DOHH2 (cell line): ENCODE measurements at regions not wholly inside any gene's neighbourhood (a gene's known extent, or its start where the extent isn't known, plus 50 kb on each side); places are given as distances from the start of the nearest gene placed in this dataset.

Experiments used
- H3F3A ChIP-seq: fragments of 200-600 bp; sonication (generic), shearing (Covaris generic); 2 replicates; pipeline ENCODE4 v1.6.0; 2016; ENCODE audit warnings: antibody characterized with exemption, mild to moderate bottlenecking; ENCODE audit not compliant: control insufficient read depth, insufficient read depth
- H3K27ac ChIP-seq: fragments of 200-600 bp; sonication (generic); 2 replicates; pipeline ENCODE4 v1.5.1; 2014; ENCODE audit warnings: low read depth, mild to moderate bottlenecking, low read length, moderate library complexity
- H3K27me3 ChIP-seq: fragments of 200-600 bp; sonication (generic); 2 replicates; pipeline ENCODE4 v1.6.1; 2014; ENCODE audit warnings: mild to moderate bottlenecking, low read length, mixed read lengths; ENCODE audit not compliant: control insufficient read depth
- H3K36me3 ChIP-seq: fragments of 200-600 bp; sonication (generic); 2 replicates; pipeline ENCODE4 v1.6.1; 2014; ENCODE audit warnings: mild to moderate bottlenecking, low read length, moderate library complexity, mixed read lengths; ENCODE audit not compliant: control insufficient read depth
- H3K4me1 ChIP-seq: fragments of 200-600 bp; sonication (generic); 2 replicates; pipeline ENCODE4 v1.6.1; 2014; ENCODE audit warnings: mild to moderate bottlenecking, low read length, mixed read lengths; ENCODE audit not compliant: control insufficient read depth
- H3K4me2 ChIP-seq: fragments of 200-600 bp; sonication (generic); 2 replicates; pipeline ENCODE4 v1.6.0; 2014; ENCODE audit warnings: mild to moderate bottlenecking, low read length, moderate library complexity
- H3K4me3 ChIP-seq: fragments of 200-600 bp; sonication (generic); 2 replicates; pipeline ENCODE4 v1.5.1; 2014; ENCODE audit warnings: mild to moderate bottlenecking, low read length, mixed read lengths
- H3K79me2 ChIP-seq: fragments of 200-600 bp; sonication (generic); 2 replicates; pipeline ENCODE4 v1.6.1; 2014; ENCODE audit warnings: mild to moderate bottlenecking, low read length, mixed read lengths; ENCODE audit not compliant: control insufficient read depth
- H3K9me2 ChIP-seq: fragments of 200-600 bp; sonication (generic); replicated peaks from 2 replicates; pipeline ENCODE4 v1.6.1; 2014; ENCODE audit warnings: mild to moderate bottlenecking, low read length, mixed read lengths; ENCODE audit not compliant: control insufficient read depth
- H3K9me3 ChIP-seq: fragments of 200-600 bp; sonication (generic); 2 replicates; pipeline ENCODE4 v1.6.1; 2014; ENCODE audit warnings: antibody characterized with exemption, low read length, mixed read lengths; ENCODE audit not compliant: control insufficient read depth, insufficient read depth
- H4K20me1 ChIP-seq: fragments of 200-600 bp; sonication (generic); 2 replicates; pipeline ENCODE4 v1.6.0; 2014; ENCODE audit warnings: low read depth, mild to moderate bottlenecking, antibody characterized with exemption, low read length, moderate library complexity; ENCODE audit not compliant: control insufficient read depth, insufficient read depth
- CTCF ChIP-seq: fragments of 200-600 bp; sonication (generic); IDR thresholded peaks from one replicate; pipeline ENCODE4 v1.5.1; 2014; ENCODE audit warnings: antibody characterized with exemption, mild to moderate bottlenecking, low read depth, low read length; ENCODE audit not compliant: poor library complexity, severe bottlenecking
- EZH2phosphoT487 ChIP-seq: fragments of 200-600 bp; sonication (generic); IDR thresholded peaks from 2 replicates; pipeline ENCODE4 v1.6.1; 2017; ENCODE audit warnings: borderline replicate concordance, mild to moderate bottlenecking, antibody characterized with exemption, low read length, moderate library complexity, mixed read lengths

GRCh38 chr12:125696054-125696453 lies 630.8 kb downstream of the AACS start:
- H3K27ac ChIP-seq, result no peak overlapping the region
- H3F3A ChIP-seq, result no peaks in the 10 kb centered on the region
- H3K4me2 ChIP-seq, result no peak overlapping the region
- TF ChIP-seq CTCF (no peak), EZH2phosphoT487 (no peak)
- no peak overlapping the region for H3K4me3 ChIP-seq
- no peaks in the 10 kb centered on the region for H3K27me3 ChIP-seq
- H3K36me3 ChIP-seq, result no peaks in the 10 kb centered on the region
- H4K20me1 ChIP-seq, result no peaks in the 10 kb centered on the region
- no peaks in the 10 kb centered on the region for H3K9me3 ChIP-seq
- no peaks in the 10 kb centered on the region for H3K9me2 ChIP-seq
- H3K79me2 ChIP-seq, result no peaks in the 10 kb centered on the region
- no peaks in the 10 kb centered on the region for H3K4me1 ChIP-seq

GRCh38 chr12:125704803-125705202 lies 639.6 kb downstream of the AACS start:
- TF ChIP-seq EZH2phosphoT487 (no peak), CTCF (no peak)
- Histone ChIP-seq H3K36me3 (no peaks in the 10 kb centered on the region), H3F3A (no peaks in the 10 kb centered on the region), H3K27me3 (no peaks in the 10 kb centered on the region), H3K79me2 (no peaks in the 10 kb centered on the region), H3K9me3 (no peaks in the 10 kb centered on the region), H3K4me1 (no peaks in the 10 kb centered on the region), H3K4me3 (no peak overlapping the region), H4K20me1 (no peaks in the 10 kb centered on the region), H3K4me2 (no peak overlapping the region), H3K27ac (no peak overlapping the region), H3K9me2 (no peaks in the 10 kb centered on the region)

GRCh38 chr12:125720961-125721360 lies 655.7 kb downstream of the AACS start:
- H3K27ac ChIP-seq, result no peak overlapping the region
- H3K36me3 ChIP-seq, result no peaks in the 10 kb centered on the region
- no peaks in the 10 kb centered on the region for H3F3A ChIP-seq
- no peak for TF ChIP-seq EZH2phosphoT487
- no peak for TF ChIP-seq CTCF
- no peak overlapping the region for H3K4me3 ChIP-seq
- H3K4me1 ChIP-seq, result peaks cover 3% of the 10 kb centered on the region
- H3K9me2 ChIP-seq, result no peaks in the 10 kb centered on the region
- peaks cover 11% of the 10 kb centered on the region for H3K9me3 ChIP-seq
- H3K4me2 ChIP-seq, result no peak overlapping the region
- no peaks in the 10 kb centered on the region for H4K20me1 ChIP-seq
- no peaks in the 10 kb centered on the region for H3K79me2 ChIP-seq
- H3K27me3 ChIP-seq, result no peaks in the 10 kb centered on the region

- Histone ChIP-seq H3K27ac (no peak overlapping the region), H3K36me3 (no peaks in the 10 kb centered on the region), H3K4me3 (no peak overlapping the region), H3K4me2 (no peak overlapping the region), H3K9me2 (no peaks in the 10 kb centered on the region), H3K27me3 (no peaks in the 10 kb centered on the region), H3K9me3 (no peaks in the 10 kb centered on the region; the same call in none of the 2 replicates), H3K79me2 (no peaks in the 10 kb centered on the region), H3K4me1 (no peaks in the 10 kb centered on the region), H3F3A (no peaks in the 10 kb centered on the region), H4K20me1 (no peaks in the 10 kb centered on the region)
- TF ChIP-seq EZH2phosphoT487 (no peak), CTCF (no peak)
Observed at GRCh38 chr12:125734137-125734536, 668.9 kb downstream of the AACS start.
